Stimulated activated CD4-positive, alpha-beta T cell treated with anti-CD3 and anti-CD28 coated beads, Interleukin-4, amount 100 ng/mL, for 24 hours (primary cell): ENCODE measurements at regions not wholly inside any gene's neighbourhood (a gene's known extent, or its start where the extent isn't known, plus 50 kb on each side); places are given as distances from the start of the nearest gene placed in this dataset.

Experiments
- DNase-seq: peaks from one replicate; pipeline ENCODE4 v3.0.0-alpha.2; 2020

DNA sequence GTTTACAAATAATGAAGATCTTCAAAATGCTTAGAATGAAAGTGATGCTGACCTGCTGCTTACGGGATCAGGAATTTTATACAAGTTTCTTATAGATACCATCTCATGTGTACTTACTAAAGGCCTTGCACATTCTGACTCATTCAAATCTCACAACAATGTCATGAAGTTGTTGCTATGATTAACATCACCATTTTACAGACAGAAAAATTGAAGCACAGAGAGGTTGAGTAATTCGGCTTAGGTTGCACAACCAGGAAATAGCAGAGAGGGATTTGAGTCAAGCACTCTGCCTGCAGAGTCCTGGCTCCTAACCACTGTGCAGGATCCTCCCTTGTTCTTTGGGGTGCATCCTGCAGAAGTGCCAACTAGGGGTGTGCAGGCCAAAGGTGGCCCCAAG lies 471.9 kb downstream of the MIAT start:
- DNase-seq = no peak

DNA sequence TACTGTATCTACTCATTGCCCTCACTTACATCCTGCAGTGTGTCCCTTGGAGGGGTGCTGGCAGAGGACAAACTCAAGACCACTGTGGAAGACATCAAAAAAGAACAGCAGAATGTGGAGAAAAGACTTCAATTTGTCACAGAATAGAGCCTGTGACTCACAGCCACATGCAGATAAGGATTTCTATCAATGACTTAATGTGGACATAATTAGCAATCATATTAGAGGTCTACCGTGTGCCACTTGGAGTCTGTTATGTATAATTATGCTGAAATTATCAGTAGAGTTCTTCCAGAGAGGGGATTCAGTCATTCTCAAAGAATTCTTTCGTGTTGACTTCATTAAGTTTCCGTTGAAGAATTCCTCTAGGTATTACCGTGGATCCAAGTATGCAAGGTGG lies 473.5 kb downstream of the MIAT start:
- DNase-seq = no peak

DNA sequence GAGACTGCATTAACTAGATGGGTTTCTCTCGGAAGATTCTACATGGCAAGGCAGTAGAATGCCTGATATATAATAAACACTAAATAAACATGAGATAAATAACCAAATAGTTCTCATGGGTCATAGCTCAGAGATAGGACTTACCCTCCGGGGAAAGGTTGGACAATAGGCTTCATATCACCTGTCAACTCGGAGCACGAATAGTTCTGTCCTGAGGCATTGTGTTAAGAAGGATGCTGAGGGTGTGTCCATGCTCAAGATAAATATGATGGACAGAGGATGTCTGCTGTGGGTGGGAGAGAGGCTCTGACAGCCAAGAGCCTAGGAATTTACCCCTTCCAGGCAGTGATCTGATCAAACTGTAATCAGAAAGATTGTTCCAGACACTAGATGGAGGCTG lies 474.0 kb downstream of the MIAT start:
- DNase-seq = no peak

DNA sequence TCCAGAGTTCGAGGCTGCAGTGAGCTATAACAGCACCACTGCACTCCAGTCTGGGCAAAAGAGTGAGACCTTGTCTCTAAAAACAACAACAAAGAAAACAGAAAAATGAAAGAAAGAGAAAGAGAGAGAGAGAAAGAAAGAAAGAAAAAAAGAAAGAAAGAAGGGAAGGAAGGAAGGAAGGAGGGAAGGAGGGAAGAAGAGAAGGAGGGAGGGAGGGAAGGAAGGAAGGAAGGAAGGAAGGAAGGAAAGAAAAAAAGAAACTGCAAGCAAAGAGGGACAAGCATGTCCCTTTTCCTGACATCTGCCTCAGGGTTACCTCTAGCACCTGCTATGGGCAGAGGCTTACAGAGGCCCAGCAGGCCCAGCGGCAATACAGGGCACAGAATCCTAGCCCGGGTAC lies 475.0 kb downstream of the MIAT start:
- no peak for DNase-seq

DNA sequence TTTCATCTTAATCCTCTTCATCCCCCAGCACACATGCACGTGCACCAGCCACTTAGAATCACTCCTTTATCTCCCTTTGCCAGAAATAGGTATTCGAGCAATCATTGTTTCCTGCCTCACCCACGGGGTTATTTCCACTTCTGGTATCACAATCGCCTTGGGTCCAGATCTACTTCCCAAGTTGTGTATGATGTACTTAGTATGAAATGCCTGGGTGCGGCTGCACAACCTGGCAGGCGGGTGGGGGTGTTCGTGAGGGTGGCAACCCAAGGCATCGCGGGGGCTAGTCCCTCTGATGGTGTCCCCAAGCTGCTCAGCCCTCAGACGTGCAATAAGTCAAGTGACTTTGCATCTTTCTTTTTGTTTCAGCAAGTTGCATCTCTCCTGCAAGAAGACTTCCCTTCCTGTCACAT lies 475.6 kb downstream of the MIAT start:
- DNase-seq = no peak

DNA sequence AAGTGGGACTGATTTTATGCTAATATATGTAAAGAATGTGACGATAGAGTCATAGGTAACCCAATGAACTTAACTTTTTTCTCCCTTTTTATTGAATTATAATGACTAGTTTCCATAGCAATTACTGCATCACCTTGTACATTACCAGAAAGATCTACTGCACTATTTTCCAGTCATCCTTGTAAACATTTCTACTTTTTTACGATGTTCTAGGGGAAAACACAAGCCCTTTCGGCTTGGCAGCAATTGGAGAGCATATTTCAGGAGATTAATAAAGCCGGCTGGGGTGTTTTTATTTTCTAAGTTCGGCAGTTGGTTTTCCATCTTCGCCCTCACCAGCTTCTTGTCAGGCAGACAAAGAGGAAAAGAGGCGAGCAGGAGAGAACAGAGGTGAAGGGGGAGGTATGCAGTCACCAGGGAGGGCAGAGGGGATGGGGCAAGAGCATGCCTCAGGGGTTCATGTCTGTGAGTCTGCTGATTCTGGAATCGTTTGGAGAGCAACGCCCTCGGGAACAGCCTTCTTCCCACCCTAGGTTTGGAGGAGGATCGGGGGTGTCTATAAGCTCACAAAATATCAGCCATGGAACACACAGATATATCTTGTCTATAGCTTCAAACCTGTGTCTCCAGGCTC lies 476.4 kb downstream of the MIAT start:
- no peak for DNase-seq

DNA sequence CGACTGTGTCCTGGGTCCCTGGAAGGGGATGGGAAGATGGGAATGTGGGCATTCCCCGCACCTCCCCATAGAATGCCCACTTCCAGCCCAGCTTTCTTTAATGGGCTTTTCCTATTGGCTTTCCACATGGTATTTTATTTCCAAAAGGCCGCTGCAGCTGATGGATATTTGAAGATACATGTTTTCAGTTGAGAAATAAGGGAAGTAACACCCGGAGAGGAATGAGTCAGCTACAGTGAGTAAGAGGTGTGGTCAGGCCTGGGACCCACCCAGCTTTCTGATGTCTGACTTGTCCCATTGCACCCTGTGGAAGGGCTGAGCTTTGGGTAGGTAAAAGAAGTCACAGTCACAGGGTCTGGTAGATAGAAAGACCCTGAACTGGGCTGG lies 476.9 kb downstream of the MIAT start:
- no peak for DNase-seq

DNA sequence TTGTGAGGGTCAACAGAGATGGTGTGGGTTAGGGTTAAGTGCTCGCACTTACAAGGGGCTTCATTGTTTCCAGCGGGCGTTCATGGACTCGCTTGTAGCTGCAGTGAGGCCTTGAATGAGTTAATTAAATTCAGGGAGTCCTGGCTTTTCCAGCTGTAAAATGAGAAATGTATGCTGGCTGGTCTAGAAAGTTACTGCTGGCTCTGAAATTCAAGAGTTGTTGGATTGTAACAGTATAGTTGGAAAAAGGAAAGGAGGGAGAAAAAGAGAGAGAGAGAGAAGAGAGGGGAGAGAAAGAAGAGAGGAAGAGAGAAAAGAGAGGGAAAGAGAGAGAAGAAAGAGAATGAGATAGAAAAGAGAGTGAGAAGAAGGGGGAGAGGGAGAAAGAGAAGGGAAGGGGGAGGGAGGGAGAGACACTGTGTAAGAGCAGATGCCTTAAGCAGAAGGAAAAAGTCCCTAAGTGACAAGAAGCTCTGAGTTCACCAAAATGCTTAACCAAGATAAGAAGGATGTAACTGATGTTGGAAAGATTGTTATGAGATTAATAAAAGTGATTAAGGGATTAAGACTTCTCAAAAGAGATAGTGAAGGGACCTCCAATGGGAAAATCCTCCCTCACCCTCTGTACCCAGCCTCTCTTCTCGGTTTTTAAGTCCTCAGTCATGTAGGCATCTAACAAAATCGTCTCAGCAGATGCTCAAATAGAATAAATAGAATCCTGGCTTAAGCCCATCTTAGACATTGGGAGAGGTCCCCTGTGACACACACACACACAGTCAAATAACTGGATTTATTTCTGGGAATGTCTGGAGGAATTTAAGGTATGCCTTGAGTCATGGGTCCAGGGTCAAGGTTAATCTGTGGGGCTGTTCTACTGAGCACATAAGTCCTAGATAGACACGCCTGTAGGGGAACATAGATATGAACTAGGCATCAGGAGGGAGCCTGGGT lies 477.9 kb downstream of the MIAT start:
- DNase-seq = no peak

DNA sequence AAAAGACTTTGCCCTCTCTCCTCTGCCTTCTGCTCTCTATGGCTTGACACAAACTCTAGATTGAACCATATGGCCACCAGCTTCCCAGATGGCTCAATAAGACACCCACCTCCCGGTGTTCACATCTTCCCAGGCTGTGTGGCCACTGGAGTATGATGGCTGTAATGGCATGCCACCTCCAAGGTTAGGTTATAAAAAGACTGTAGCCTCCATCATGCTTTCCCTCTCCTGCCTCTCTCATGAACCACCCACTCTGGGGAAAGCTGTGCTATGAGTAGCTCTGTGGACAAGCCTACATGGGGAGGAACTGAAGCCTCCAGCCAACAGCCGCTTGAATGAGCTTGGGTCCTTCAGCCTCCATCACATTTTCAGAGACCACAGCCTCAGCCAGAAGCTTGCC lies 479.2 kb downstream of the MIAT start:
- DNase-seq = no peak

DNA sequence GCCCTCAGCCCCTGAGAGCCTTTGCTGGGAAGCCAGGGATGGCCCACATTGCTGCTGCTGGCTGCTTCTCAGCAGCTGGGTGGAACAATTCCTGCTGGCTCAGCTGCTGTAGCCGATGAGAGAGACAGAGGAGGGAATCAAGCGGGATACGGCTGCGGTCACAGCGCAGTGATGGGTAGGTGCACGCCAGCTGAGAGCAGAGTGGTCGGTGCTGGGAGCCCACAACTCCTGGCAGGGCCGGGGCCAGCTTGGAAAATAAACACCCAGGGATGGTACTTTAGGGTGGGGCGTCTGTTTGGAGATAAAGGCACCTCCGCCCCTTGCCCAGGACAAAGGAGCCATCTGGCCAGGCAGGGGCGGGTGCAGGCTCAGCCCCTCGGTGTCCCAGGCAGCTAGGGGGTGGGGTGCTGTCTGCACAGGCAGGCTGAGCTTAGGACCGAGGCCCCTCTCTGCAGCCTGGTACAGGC lies 480.5 kb downstream of the MIAT start:
- DNase-seq = no peak

DNA sequence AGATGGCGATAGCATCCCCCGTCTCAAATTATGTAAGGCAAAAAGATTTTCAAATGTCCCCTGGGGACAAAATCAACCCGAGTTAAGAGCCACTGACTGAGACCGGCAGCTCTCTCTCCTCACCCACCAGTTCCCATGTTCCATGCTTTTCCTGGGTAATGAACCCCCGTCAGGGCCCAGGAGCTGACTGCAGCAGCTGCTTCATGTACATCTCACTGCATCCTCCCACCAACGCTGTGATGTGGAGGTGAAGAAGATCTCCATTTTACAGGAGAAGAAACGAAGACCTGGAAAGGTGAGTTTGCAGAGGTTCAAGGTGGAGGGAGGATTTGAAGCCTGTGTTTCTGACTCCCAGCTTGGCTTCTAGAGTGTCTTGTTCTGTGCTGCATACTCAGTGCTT lies 481.1 kb downstream of the MIAT start:
- DNase-seq = no peak

DNA sequence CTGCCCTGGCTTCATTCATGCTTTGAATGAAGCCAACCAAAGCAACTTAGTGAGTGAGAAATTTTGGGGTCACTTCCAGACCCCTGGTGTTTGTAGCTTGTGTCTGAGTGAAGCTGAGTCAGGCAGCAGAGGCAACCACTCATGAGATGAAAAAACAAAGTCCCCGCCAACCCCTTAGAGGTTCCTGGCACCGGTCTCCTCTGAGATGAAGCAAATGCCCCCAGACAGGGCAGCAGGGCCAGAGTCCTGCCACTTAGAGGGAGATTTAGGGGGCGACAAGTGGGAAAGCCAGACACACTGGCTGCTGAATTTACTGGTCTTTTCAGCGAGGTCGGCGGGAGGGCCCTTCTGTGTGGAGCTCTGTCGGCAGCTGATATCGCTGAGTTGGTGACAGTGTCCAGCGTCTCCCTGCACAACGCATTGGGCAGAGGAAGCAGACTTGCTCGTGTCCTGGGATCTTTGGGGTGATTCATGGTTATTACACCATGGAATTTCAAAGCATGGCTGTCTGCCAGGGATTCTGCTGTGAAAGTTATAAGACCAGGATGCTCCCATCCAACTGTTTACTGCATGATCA lies 482.6 kb downstream of the MIAT start:
- no peak for DNase-seq

DNA sequence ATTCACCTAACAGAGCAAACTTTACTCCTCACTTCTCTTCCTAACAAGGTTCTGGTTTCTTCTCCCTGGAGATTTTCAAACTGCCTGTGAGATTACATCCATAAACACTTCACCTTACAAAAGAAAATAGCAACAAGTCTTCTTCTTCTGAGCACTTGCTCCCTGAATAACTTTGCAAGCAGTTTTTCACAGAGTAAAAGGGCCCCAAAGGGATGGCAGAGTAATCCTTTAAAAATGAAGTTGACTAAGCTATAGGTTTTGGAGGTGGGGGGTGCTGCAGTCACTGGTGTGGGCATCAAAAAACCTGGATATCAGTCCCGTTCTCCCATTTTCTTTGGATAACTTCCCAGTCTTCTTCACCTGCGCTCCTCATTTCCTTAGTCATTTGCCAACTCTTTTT lies 484.9 kb downstream of the MIAT start:
- DNase-seq = no peak

DNA sequence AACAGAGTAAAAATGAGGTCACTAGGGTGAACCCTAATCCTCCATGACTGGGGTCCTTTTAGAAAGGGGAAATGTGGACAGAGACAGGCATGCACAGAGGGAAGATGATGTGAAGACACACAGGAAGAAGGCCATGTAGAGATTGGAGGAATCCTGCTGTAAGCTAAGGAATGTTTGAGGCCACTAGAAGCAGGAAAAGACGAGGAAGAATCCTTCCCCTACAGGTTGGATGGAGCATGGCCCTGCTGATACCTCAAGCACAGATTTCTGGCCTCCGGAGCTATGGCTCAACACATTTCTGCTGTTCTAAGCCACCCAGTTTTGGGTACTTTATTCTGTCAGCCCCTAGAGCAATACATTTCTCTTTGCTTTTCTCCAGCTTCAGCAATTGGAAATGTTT lies 486.9 kb downstream of the MIAT start:
- DNase-seq = no peak

DNA sequence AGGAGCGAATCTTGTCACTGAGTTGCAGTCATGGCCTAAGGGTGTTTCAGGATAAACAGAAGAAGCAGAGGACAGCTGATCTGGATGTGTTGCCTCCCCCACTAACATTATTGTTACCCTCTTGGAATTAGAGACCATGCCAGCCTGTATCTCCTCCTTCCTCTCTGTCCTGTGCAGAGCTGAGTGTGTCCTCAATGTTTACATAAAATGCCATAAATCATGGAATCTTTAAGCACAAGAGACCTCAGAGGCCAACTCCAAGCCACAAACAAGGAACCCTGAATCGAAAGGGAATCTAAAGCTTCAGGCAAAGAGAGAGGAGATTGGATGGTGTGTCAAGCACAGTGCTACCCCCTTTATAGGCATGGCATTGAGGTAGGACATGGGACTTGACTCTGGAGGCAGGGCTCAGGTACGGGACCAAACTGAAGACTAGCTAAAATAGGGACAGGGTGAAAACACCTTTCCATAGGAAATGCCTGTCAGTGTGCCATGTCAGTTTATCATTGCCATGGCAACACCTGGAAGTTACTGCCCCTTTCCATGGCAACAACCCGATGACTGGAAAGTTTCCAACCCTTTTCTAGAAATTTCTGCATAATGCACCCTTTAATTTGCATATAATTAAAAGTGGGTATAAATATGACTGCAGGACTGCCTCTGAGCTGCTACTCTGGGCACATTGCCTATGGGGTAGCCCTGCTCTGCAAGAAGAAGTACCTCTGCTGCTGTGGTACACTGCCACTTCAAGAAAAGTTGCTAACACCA lies 489.7 kb downstream of the MIAT start:
- no peak for DNase-seq

DNA sequence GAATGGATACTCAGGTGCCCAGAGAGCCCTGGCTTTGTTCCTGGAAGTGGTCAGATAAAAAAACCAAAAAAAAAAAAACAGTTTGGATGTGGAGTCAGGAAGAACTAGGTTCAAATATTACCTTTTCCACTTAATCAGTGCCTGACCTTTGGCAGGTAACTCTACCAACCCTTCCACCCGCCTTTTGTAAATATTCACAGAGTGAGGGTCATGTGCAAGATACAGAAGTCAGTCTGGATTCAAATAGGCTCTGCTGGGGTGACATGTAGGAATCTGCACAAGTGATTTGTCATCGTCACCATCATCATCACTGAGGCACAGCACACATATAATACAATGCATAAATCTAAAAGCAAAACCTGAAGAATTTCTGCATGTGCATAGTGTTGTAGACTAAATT lies 490.7 kb downstream of the MIAT start:
- no peak for DNase-seq

DNA sequence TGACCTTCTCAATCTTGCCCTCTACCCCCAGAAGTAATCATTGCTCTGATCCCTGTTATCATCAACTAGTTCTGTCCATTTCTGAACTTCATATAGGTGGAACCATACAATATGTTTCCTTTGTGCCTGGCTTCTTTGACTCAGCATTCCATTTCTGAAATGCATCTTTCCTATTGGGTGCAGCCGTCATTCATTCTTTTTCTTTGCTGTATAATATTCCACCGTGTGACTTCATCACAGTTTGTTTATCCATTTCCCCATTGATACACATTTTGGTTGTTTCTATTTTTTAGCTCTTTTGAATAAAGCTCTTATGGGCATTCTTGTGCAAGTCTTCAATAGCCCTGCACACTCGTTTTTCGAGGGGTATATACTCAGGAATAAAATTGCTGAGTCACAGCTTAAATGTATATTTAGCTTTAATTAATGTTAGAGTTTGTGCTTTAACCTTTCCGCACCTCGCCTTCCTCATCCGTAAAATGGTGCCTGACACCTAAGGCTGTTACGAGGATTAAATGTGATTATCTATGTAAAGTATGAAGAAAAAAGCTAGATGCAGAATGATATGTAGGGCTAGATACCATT lies 491.6 kb downstream of the MIAT start:
- no peak for DNase-seq

DNA sequence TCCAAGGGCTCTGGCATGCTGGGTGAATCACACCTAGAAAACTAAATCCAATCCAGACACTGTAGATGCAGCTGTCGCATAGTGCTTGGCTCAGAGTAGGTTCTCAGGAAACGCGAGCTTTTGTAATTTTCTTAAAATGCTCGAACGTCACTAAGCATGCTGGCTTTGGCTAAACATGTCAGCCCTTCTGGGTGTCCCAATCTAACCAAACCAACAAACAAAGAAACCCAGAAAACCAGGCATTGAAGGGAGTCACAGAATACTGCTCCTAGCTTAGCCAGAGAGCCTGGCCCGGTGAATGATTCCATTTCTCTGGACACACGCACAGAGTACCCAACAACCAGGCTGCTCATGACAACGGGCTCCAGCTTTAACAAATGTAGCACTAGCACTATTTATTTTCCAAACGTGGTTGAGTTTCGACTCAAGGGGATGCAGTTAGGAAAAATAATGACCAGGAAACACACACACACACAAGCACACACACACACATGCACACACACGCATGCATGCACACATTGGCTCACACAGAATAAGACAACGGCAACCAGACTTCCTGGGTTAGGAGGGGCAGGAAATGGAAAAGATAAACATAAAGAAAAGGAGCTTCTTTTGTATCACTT lies 492.6 kb downstream of the MIAT start:
- no peak for DNase-seq

DNA sequence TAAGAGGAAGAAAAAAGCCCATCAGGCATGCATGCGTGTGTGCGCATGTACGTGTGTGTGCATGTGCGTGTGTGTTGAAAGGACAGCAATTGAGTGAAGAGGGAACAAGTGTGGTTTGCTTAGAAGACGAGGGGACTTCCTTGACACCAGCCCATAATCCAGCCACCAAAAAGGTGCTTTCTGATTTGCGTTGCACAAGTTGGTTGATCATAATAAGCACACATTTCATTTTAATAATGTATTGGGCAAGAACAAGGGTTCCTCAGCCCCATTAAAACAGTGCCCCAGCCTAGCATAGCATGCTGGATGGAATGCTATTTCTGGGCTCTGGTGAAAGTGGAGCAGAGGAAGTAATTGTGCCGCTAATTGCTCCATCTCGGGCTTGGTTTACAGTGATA lies 493.2 kb downstream of the MIAT start:
- no peak for DNase-seq

DNA sequence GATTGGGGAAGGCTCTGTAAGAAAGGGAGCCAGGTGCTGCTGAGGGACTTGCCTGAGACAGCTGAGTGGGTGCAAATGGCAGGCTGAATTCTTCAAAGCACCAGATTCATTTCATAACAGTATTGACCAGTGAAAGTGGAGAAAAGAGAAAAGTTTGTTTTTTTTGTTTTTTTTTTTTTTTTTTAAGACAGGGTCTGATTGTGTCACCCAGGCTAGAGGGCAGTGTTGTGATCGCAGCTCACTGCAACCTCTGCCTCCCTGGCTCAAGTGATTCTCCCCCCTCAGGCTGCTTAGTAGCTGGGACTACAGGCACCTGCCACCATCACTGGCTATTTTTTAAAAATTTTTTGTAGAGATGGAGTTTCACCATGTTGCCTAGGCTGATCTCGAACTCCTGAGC lies 494.0 kb downstream of the MIAT start:
- no peak for DNase-seq

DNA sequence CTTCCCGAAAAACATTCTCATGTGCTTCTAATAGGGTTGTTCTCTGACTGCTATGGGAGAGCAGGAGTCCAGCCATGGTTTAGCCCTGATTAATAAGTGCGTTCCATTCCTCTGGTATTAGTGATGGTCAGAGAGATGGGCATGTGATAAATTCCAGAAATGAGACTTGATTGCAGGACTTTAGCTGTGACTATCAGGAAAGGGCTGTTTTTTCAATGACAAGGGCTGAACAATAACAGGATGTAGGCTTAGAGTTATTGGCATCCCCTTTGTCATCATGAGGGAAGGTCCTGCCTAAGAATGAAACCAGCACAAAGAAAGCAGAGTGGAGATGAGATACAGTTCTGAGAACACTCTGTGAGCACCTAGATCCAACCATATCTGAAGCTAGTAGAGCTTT lies 494.6 kb downstream of the MIAT start:
- DNase-seq = no peak

DNA sequence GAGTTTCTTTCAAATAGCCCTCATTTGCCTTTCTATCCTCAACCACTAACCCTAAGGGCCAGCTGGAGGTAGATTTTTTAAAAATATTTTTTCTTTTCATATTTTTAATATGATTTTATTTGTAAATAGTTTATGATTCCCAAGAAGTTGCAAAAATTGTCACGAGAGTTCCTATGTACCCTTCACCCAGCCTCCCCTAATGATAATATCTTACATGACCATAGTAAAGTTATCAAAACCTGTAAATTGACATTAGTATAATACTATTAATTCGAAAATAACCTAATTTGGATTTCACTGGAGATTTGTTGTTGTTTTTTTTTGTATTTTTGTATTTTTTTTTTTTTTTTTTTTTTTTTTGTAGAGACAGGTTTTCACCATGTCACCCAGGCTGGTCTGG lies 495.5 kb downstream of the MIAT start:
- no peak for DNase-seq

DNA sequence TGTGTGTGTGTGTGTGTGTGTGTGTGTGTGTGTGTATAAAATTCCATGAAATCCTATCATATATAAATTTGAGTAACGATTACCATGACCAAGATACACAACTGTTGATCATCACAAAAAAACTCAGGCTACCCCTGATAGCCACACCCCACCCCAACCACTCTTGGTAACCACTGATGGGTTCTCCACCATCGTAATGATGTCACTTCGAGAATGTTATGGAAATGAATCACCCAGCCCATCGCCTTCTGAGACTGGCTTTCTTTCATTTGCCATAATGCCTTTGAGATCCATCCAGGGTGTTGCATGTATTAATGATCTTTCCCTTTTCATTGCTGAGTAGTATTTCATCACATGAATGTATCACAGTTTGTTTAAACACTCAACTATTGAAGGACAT lies 496.0 kb downstream of the MIAT start:
- DNase-seq = no peak
